HG02763 (cell line): ENCODE measurements at regions not wholly inside any gene's neighbourhood (a gene's known extent, or its start where the extent isn't known, plus 50 kb on each side); places are given as distances from the start of the nearest gene placed in this dataset.

Experiments used
- ATAC-seq: cut with Tn5 transposase; IDR thresholded peaks from one replicate; pipeline ENCODE4 v1.9.1; 2021; ENCODE audit warnings: mild to moderate bottlenecking, moderate library complexity; ENCODE audit not compliant: unreplicated experiment

DNA sequence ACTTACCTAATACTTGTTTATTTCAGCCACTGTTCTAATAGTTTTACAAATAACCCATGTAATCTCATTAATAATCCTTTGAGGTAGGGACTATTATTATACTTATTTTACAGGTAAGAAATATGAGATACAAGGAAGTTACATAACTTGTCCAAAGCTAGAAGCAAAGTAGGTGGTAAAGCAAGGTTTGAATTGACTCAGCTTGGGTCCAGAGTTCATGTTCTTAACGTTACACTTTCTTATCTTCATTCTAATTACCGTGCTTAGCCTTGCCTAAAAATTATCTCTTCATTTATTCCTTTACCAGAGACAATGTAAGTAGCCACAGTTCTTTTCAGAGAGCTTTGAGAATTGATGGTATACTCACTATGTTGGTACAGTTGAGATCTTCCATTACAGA is 743.6 kb downstream of the KCNJ3 start:
- ATAC-seq, result no peak

GRCh38 chr2:155431004-155431507 is 732.6 kb downstream of the KCNJ3 start:
- ATAC-seq, result no peak

DNA sequence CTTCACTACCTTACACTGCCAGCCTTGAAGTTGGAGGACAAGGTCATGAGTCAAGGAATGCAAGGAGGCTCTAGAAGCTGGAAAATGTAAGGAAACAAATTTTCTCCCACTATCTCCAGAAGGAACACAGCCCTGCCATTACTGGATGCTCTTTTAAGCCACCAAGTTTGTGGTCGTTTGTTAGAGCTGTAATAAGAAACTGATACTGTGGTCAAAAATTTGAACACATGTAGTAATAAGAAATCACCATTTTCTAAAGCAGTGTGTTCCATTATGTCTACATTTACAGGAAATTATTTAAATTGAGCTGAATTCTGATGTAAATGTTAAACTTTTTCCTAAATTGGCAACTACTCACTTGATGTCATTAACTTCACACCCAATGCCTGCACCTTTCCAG is 729.0 kb downstream of the KCNJ3 start:
- no peak for ATAC-seq

DNA sequence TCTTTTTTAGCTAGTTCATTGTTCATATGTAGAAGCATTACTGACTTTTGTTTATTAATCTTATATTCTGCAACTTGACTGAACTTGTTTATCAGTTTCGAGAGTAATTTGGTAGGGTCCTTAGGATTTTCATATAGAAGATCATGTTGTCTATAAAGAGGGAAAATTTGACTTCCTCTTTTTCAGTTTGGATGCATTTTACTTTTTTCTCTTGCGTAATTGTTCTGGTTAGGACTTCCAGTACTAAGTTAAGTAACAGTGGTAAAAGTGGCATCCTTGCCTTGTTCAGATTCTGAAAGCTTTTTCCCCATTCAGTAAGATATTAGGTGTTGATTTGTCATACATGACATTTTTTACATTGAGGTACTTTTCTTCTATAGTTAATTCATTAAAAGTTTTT is 726.0 kb downstream of the KCNJ3 start:
- no peak for ATAC-seq

- ATAC-seq, result no peak
Observed at GRCh38 chr2:155418753-155419152, 720.3 kb downstream of the KCNJ3 start.

DNA sequence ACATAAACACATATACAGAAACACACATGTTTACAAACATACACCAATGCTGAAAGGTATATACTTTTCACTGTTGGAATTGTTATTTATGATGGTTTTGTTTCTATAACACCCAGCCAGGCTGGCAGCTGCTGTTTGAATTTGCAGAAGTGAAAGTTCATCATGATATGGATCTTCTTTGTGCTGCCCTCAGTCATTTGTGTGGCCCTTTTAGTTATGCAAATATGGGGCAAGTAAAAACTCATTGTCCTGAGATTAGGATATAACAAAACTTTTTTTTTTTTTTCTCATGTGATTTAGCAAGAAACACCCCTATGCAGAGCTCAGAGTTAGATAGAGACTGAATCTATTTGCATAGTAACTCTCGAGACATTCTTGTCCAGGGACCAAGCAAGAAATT is 714.1 kb downstream of the KCNJ3 start:
- ATAC-seq, result peak; percentile 71

DNA sequence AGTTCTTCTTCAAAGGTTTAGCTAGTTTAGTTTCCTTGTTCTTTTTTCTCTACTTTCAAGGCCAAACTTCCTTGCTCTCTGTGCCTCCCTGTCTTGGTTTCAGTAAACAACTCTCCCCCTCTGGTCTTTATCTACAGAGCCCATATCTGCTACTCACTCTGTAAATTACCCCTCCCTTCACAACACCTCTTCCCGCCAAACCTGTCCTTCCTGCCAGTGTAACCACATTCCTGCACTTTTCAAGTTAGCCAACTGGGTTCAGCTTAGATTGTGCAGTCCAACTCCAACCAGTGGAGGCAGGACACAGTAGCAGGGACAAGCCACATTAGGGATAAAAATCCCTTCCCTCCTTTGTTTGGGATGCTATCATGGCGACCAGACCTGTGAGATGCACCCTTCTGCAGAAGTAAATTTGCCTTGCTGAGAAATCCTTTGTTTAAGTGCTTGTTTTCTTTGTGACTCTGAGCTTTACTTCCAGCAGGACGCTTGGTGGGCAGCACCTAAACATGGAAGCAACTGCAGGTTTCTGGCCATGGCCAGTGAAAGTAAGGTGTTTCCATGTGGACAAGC is 706.0 kb downstream of the KCNJ3 start:
- no peak for ATAC-seq

DNA sequence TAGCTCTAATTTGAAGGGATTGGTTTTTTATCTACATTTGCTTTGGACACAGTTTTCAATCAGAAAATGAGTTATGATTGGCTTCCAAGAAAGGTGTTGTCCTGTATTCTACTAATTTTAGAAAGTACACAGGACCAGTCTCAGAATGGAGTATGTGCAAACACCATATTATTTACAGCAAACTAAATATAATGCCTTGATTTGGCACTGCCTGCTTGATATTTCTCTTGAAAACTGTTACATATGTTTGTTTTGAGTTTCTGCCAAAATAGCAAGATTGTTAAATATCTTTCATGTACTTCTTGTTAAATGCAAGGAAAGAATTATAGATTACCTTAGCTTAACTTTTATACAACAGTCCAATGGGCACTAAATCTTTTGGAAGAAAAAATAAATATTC is 694.9 kb downstream of the KCNJ3 start:
- no peak for ATAC-seq

GRCh38 chr2:155391613-155392130 is 693.2 kb downstream of the KCNJ3 start:
- no peak for ATAC-seq

DNA sequence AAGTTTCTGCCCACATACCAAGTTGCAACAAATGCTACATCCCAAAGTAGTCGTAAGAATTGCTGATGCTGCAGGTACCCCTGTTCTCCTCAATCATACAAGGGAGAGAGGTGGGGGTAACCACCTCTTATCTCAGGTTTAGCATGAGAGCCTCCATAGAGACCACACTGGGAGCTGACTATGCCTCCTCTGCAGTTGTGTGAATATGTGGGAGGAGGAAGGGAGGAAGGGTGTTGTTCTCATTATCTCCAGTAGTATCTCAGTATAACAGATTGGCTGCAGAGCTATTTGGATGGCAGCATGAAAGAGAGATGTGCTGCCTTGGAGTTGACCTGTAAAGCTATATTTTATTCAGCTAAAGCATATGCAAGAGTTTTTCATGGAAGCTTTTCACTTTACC is 690.7 kb downstream of the KCNJ3 start:
- ATAC-seq, result no peak

DNA sequence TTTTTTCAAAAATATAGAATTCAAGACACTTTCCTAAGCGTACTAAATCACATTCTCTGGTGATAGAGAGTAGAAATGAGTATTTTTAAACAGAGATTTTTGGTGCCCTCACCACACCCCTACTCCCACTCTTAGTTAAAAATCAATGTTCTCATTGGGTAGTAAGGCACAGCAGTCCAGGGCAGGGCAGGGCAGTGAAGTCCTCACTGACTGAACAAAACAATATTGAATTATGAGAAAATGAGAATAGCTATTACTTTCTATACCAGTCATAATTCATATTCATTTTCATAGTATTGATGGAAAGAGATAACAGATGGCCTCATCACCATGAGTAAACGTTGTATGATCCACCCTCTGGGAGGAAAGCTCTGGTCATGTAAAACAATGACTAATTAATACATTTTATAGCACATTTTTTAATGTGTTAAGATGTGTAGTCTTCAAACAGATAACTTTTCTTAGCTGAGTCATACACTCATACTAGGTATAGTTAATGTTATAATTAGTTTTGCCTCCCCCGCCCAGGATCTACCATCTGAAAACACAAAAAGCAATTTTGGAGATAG is 686.1 kb downstream of the KCNJ3 start:
- ATAC-seq, result no peak

DNA sequence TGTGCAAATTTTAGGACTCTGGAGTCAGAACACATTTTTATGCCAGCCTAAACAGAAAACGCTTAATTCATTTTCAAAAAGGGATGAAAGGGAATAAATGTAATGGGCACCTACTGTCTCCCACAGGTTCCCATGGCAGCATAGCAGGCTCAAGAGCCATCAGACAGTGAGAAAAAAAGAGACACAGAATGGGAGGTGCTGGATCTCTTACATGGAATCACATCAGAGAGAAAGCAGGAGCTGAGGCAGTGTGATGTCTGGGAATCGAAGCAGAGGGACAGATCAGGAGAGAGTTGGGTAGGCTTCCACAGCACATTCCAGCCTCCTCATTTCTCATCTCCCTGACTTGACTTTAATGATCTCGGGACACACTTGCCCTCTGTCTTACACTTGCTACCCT is 684.3 kb downstream of the KCNJ3 start:
- ATAC-seq, result no peak

DNA sequence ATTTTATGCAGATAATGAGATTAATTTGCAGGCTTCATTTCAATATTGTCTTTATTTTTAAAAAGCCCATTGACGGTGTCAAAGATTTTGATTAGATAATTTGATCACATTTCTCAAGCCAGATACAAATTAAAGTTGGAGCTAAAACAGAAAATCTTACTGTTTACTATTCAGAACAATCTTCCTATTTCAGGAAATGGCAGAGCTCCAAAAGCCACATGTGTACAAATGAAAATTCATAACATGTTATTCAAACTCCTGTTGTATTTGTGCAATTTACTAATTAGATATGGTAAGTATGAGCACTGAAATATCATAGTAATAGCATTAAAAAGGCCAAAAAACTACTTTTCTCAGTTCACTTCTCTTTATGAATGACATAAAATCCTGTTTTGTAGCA is 682.9 kb downstream of the KCNJ3 start:
- ATAC-seq, result no peak

DNA sequence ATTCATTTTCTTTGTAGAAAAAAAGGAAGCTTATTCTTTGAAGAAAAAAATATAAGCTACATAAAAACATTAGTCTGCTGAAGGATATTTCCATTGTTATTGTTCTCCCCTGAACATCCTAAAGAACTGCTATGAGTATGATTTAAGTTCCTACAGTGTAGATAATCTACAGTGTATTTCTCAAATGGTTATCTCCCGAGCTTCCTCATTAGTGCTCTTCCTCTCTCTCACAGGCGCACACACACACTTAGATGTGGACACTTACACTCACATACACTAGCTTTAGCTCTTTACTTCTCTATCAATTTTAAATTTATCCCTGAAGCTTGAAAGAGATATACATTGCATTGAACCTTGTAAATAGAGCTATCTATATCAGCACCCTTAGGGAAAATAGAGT is 681.0 kb downstream of the KCNJ3 start:
- no peak for ATAC-seq

GRCh38 chr2:155377931-155378444 is 679.5 kb downstream of the KCNJ3 start:
- no peak for ATAC-seq

DNA sequence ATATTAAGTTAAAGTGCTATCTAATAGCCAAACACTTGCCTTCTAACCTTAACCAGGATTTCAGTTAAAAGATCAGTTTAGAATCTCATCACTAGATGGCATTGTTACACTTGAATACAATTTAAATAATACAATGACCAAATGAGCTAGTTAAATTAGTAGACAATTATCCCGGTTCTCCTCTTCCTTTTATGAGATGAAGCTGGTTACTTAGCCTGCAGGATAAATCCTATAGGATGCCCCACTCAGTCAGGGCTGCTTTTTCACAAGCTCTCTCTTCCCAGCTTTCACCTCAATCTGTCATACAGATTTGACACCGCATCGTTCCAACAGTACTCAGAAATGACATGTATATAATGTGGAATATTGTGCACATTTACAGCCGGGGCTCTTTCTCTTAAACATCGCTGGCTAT is 678.8 kb downstream of the KCNJ3 start:
- no peak for ATAC-seq

DNA sequence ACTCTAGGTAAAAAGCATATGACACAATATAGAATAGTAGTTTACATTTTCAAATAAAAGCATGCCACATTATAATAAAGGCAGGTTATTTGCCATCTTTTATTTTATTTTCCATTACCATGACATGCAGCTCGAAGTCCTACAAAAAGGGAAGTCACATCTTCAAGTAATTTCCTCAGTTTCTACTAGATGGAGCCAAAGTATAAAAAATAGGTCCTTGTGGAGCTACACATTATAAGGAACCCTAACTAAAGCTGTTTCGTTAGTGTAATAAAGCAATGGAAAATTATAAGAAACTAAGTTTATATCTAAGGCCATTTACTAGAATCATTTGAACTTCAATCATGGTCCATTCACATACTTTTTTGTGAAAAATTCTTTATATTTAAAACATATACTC is 674.5 kb downstream of the KCNJ3 start:
- ATAC-seq, result no peak

- ATAC-seq, result no peak
Observed at GRCh38 chr2:155368934-155369333, 670.4 kb downstream of the KCNJ3 start.

DNA sequence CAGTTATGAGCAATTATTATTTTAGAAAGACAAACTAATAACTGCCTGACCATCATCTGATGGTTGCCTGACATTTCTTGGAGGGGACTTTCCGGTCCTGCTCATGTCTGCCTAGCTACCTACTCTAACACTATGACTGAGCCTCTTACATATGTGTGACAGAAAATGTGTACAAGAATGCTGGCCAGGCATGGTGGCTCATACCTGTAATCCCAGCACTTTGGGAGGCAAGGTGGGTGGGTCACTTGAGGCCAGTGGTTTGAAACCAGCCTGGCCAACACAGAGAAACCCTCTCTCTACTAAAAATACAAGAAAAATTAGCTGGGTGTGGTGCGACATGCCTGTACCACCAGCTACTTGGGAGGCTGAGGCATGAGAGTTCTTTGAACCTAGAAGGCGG is 666.3 kb downstream of the KCNJ3 start:
- no peak for ATAC-seq

DNA sequence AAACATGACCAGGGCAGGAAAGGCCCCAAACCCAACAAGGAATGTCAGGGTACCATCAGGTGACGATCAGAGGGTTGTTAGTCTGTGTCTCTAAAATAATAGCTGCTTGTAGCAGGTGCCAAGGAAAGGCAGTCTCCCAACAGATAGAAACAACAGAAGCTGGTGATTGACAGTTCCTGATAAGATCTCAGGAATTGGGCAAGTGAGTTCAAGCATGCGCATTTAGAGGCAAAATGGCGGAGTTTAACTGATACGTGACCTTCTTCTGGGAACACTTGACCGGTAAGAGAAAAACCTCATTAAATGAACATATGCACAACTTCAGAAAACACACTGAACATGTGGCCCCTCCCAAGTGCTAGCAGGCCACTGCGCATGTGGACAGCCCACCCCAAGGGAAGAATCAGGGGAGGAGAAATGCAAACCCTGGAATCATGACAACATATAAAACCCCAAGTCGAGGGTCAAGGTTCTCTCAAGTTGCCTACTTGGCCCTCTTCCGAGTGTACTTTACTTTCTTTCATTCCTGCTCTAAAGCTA is 664.9 kb downstream of the KCNJ3 start:
- no peak for ATAC-seq

- no peak for ATAC-seq
Observed at GRCh38 chr2:155357172-155357571, 658.7 kb downstream of the KCNJ3 start.

DNA sequence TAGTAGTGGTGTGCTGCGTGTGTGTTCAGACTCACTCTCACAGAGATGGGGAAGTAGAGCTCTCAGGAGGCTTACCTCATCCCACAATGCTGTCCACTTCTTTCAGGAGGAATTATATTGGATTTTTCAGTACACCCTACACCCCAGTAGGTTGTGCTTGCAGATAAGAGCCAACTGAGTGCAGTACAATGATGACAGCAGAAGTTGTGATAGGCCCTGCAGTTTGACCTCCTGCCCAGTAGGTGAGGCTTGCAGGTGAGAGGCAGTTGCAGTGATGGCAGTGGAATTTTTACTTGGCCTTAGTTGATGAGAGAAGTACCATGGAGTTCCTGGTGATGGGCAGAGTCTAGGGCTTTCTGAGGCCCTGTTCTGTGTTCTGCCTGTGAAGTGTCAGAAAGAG is 657.8 kb downstream of the KCNJ3 start:
- no peak for ATAC-seq
